OCI-LY1 (cell line): ENCODE measurements at regions not wholly inside any gene's neighbourhood (a gene's known extent, or its start where the extent isn't known, plus 50 kb on each side); places are given as distances from the start of the nearest gene placed in this dataset.

ENCODE experiments used
- H2AFZ ChIP-seq: fragments of 200-600 bp; sonication (generic), shearing (Covaris generic); 2 replicates; pipeline ENCODE4 v1.6.0; 2014; ENCODE audit warnings: antibody characterized with exemption, mild to moderate bottlenecking, low read length
- H3F3A ChIP-seq: fragments of 200-600 bp; sonication (generic), shearing (Covaris generic); 2 replicates; pipeline ENCODE4 v1.6.0; 2014; ENCODE audit warnings: mild to moderate bottlenecking, antibody characterized with exemption, low read length, moderate library complexity; ENCODE audit not compliant: insufficient read depth
- H3K27ac ChIP-seq: fragments of 200-600 bp; sonication (generic); 2 replicates; pipeline ENCODE4 v1.5.1; 2014; ENCODE audit warnings: low read length, mixed run types, mild to moderate bottlenecking, low read depth; ENCODE audit not compliant: poor library complexity, severe bottlenecking
- H3K27me3 ChIP-seq: fragments of 200-600 bp; sonication (generic); 2 replicates; pipeline ENCODE4 v1.6.0; 2014; ENCODE audit warnings: antibody characterized with exemption, mild to moderate bottlenecking, low read length, moderate library complexity; ENCODE audit not compliant: insufficient read depth
- H3K36me3 ChIP-seq: fragments of 200-600 bp; sonication (generic); 2 replicates; pipeline ENCODE4 v1.6.1; 2014; ENCODE audit warnings: mild to moderate bottlenecking, antibody characterized with exemption, low read length, moderate library complexity, mixed read lengths; ENCODE audit not compliant: insufficient read depth
- H3K4me1 ChIP-seq: fragments of 200-600 bp; sonication (generic); 2 replicates; pipeline ENCODE4 v1.5.1; 2014; ENCODE audit warnings: mild to moderate bottlenecking, low read length, moderate library complexity; ENCODE audit not compliant: insufficient read depth, severe bottlenecking
- H3K4me2 ChIP-seq: fragments of 200-600 bp; sonication (generic), shearing (Covaris generic); 2 replicates; pipeline ENCODE4 v1.6.1; 2014; ENCODE audit warnings: low read length
- H3K4me3 ChIP-seq: fragments of 200-600 bp; sonication (generic); 2 replicates; pipeline ENCODE4 v1.5.1; 2014; ENCODE audit warnings: low read length, low read depth, mild to moderate bottlenecking, mixed read lengths; ENCODE audit not compliant: poor library complexity, severe bottlenecking
- H3K79me2 ChIP-seq: fragments of 200-600 bp; shearing (Covaris generic); 2 replicates; pipeline ENCODE4 v1.6.1; 2016; ENCODE audit warnings: mixed run types, low read length, mixed read lengths; ENCODE audit not compliant: insufficient read depth
- H3K9ac ChIP-seq: fragments of 200-600 bp; sonication (generic), shearing (Covaris generic); 2 replicates; pipeline ENCODE4 v1.6.1; 2014; ENCODE audit warnings: mild to moderate bottlenecking, low read length, mixed read lengths
- H3K9me2 ChIP-seq: fragments of 200-600 bp; sonication (generic), shearing (Covaris generic); 2 replicates; pipeline ENCODE4 v1.6.1; 2014; ENCODE audit warnings: low read depth, mild to moderate bottlenecking, low read length, mixed read lengths
- H3K9me3 ChIP-seq: fragments of 200-600 bp; shearing (Covaris generic); 2 replicates; pipeline ENCODE4 v1.6.1; 2014; ENCODE audit warnings: low read length, mixed read lengths
- H4K20me1 ChIP-seq: fragments of 200-600 bp; sonication (generic), shearing (Covaris generic); 2 replicates; pipeline ENCODE4 v1.6.0; 2016; ENCODE audit warnings: mild to moderate bottlenecking, low read length; ENCODE audit not compliant: insufficient read depth
- EZH2 ChIP-seq: fragments of 200-600 bp; sonication (generic), shearing (Covaris generic); IDR thresholded peaks from 2 replicates; pipeline ENCODE4 v1.8.0; 2017; ENCODE audit warnings: borderline replicate concordance, mixed run types, mild to moderate bottlenecking, antibody characterized with exemption, low read length, moderate library complexity, mixed read lengths
- TF ChIP-seq, protein P1 (sequence below): fragments of 200-600 bp; sonication (generic), shearing (Covaris generic); IDR thresholded peaks from 2 replicates; pipeline ENCODE4 v1.5.1; 2017; ENCODE audit warnings: mild to moderate bottlenecking, antibody characterized with exemption, low read length, moderate library complexity, mixed read lengths

DNA sequence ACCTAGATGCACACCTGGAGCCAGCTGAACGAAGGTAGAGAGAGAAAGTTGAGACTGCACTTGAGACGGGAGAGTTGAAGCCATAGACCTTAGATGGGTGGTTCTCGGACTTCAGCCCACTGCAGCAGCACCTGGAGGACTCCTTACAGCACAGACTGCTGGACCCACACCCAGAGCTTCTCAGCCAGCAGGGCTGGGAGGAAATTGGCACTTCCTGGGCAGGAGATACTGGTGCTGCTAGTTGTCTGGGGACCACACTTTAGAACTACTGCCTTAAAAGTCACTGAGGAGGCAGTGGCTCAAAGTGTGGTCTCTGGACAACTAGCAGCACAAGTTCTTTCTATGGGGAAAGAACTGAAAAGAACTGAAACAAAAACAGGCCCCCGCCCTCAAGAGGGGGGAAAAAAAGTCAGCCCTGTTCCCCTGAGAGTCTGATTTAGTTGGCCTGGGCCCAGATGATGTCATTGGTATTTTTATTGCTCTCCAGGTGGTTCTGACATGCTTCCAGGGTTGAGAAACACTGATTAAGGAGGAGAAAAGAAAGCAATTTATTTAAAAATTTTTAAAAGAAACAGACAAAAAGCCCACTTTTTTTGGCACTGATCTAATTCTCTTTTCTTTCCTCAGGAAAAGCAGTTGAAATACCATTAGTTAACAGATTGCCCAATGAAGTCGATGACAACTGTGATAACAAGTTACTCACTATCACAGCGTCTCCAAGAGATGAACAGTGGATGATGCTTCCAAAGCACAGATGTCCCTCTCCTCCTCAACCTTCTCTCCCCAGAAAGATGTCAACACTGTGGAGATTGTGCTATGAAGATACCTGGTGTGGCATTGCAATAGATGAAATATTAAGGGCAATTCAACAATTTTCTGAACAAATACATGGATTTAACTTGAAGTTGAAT lies 73.6 kb upstream of the ADAMTS16 start:
- no peak overlapping the region for H3K9ac ChIP-seq

GRCh38 chr5:5069851-5070250 lies 70.3 kb upstream of the ADAMTS16 start:
- Histone ChIP-seq H3F3A (no peaks in the 10 kb centered on the region), H2AFZ (no peak overlapping the region), H3K27ac (no peak overlapping the region), H3K4me1 (no peaks in the 10 kb centered on the region), H3K36me3 (no peaks in the 10 kb centered on the region), H3K9me2 (no peaks in the 10 kb centered on the region), H4K20me1 (no peaks in the 10 kb centered on the region), H3K27me3 (no peaks in the 10 kb centered on the region), H3K79me2 (no peaks in the 10 kb centered on the region), H3K4me2 (no peak overlapping the region), H3K4me3 (no peak overlapping the region), H3K9me3 (no peaks in the 10 kb centered on the region), H3K9ac (no peak overlapping the region)
- no peak for TF ChIP-seq EZH2
- TF ChIP-seq, protein P1, sequence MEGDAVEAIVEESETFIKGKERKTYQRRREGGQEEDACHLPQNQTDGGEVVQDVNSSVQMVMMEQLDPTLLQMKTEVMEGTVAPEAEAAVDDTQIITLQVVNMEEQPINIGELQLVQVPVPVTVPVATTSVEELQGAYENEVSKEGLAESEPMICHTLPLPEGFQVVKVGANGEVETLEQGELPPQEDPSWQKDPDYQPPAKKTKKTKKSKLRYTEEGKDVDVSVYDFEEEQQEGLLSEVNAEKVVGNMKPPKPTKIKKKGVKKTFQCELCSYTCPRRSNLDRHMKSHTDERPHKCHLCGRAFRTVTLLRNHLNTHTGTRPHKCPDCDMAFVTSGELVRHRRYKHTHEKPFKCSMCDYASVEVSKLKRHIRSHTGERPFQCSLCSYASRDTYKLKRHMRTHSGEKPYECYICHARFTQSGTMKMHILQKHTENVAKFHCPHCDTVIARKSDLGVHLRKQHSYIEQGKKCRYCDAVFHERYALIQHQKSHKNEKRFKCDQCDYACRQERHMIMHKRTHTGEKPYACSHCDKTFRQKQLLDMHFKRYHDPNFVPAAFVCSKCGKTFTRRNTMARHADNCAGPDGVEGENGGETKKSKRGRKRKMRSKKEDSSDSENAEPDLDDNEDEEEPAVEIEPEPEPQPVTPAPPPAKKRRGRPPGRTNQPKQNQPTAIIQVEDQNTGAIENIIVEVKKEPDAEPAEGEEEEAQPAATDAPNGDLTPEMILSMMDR: no peak

More for the DNA sequence above, 73.6 kb upstream of the ADAMTS16 start:
- H4K20me1 ChIP-seq: no peaks in the 10 kb centered on the region
- no peaks in the 10 kb centered on the region for H3K27me3 ChIP-seq
- TF ChIP-seq, protein P1: no peak
- TF ChIP-seq EZH2: no peak
- no peaks in the 10 kb centered on the region for H3K9me2 ChIP-seq
- no peaks in the 10 kb centered on the region for H3K4me1 ChIP-seq
- no peaks in the 10 kb centered on the region for H3F3A ChIP-seq
- H3K9me3 ChIP-seq: no peaks in the 10 kb centered on the region
- H2AFZ ChIP-seq: no peak overlapping the region
- no peak overlapping the region for H3K27ac ChIP-seq
- H3K4me3 ChIP-seq: no peak overlapping the region
- H3K79me2 ChIP-seq: no peaks in the 10 kb centered on the region
- H3K36me3 ChIP-seq: no peaks in the 10 kb centered on the region
- no peak overlapping the region for H3K4me2 ChIP-seq

DNA sequence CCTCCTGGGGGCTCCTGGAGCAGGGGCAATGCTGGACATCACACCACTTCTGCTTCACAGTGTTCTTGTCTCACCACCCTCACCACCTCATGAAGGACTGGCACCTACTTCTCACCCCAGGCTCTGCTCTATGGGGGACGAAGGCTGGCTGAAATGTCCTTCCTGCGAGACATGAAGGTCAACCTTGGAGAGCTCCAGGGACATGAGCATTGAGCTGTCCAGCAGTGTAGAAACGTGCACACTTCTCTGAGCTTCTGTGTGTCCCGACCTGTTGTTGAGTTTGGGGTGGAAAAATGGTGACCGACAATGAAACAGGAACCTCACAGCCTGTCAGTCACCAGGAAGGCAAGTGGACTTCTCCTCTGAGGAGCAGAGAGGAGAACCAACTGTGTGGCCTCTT lies 68.6 kb upstream of the ADAMTS16 start:
- H3K4me3 ChIP-seq: no peak overlapping the region
- no peak overlapping the region for H3K9ac ChIP-seq
- no peaks in the 10 kb centered on the region for H3K27me3 ChIP-seq

More for the DNA sequence above, 68.6 kb upstream of the ADAMTS16 start:
- TF ChIP-seq, protein P1: no peak
- TF ChIP-seq EZH2: no peak
- Histone ChIP-seq H3K79me2 (no peaks in the 10 kb centered on the region), H3K4me1 (no peaks in the 10 kb centered on the region), H3F3A (no peaks in the 10 kb centered on the region), H3K9me2 (no peaks in the 10 kb centered on the region), H2AFZ (no peak overlapping the region), H4K20me1 (no peaks in the 10 kb centered on the region), H3K27ac (no peak overlapping the region), H3K9me3 (no peaks in the 10 kb centered on the region), H3K36me3 (no peaks in the 10 kb centered on the region), H3K4me2 (no peak overlapping the region)
